NB4 (cell line): ENCODE measurements at regions not wholly inside any gene's neighbourhood (a gene's known extent, or its start where the extent isn't known, plus 50 kb on each side); places are given as distances from the start of the nearest gene placed in this dataset.

ENCODE experiments used
- POLR2A ChIP-seq: IDR thresholded peaks from 2 replicates; pipeline ENCODE4 v1.6.1; 2011; ENCODE audit warnings: mild to moderate bottlenecking; ENCODE audit not compliant: insufficient read length; ENCODE audit errors: extremely low read depth
- TF ChIP-seq, protein P1 (sequence below): IDR thresholded peaks from one replicate; pipeline ENCODE4 v1.5.1; 2012; ENCODE audit warnings: low read depth, low read length
- TF ChIP-seq, protein P2 (sequence below): IDR thresholded peaks from 2 replicates; pipeline ENCODE4 v1.6.1; 2011; ENCODE audit warnings: low read depth, low read length

DNA sequence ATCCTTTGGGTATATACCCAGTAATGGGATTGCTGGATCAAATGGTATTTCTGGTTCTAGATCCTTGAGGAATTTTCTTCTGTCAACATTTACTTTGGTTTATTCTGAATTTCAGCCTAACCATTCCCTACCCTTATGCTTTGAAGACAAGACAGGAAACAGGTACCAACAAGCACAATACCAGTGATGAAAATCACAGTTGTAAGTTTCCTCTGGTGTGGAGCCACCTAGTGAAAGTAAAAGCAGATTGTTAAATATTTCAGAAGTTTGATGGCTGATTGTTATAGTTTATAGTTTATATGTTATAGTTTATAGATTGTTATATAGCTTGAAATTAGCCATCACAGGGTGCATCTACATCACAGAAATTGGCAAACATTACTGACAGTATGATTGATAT lies 104.5 kb upstream of the AGA start:
- TF ChIP-seq, protein P1, sequence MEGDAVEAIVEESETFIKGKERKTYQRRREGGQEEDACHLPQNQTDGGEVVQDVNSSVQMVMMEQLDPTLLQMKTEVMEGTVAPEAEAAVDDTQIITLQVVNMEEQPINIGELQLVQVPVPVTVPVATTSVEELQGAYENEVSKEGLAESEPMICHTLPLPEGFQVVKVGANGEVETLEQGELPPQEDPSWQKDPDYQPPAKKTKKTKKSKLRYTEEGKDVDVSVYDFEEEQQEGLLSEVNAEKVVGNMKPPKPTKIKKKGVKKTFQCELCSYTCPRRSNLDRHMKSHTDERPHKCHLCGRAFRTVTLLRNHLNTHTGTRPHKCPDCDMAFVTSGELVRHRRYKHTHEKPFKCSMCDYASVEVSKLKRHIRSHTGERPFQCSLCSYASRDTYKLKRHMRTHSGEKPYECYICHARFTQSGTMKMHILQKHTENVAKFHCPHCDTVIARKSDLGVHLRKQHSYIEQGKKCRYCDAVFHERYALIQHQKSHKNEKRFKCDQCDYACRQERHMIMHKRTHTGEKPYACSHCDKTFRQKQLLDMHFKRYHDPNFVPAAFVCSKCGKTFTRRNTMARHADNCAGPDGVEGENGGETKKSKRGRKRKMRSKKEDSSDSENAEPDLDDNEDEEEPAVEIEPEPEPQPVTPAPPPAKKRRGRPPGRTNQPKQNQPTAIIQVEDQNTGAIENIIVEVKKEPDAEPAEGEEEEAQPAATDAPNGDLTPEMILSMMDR: no peak
- TF ChIP-seq, protein P2, sequence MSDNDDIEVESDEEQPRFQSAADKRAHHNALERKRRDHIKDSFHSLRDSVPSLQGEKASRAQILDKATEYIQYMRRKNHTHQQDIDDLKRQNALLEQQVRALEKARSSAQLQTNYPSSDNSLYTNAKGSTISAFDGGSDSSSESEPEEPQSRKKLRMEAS: no peak
- TF ChIP-seq POLR2A: no peak
